Head of caudate nucleus (tissue), 42 donors: ENCODE measurements at regions not wholly inside any gene's neighbourhood (a gene's known extent, or its start where the extent isn't known, plus 50 kb on each side); places are given as distances from the start of the nearest gene placed in this dataset.

ENCODE experiments used
- DNase-seq, 42 donors: peaks; one replicate each; pipeline versions ENCODE4 v3.0.0 to v3.0.0-alpha.2; 2020 to 2021; ENCODE audit warnings: mixed read lengths in 7 of 42
- intact Hi-C: fragments of 100-400 bp; cut with DNase I; formaldehyde crosslinking; loops from one replicate; pipeline ENCODE4 v1.15.0; 2022

DNA sequence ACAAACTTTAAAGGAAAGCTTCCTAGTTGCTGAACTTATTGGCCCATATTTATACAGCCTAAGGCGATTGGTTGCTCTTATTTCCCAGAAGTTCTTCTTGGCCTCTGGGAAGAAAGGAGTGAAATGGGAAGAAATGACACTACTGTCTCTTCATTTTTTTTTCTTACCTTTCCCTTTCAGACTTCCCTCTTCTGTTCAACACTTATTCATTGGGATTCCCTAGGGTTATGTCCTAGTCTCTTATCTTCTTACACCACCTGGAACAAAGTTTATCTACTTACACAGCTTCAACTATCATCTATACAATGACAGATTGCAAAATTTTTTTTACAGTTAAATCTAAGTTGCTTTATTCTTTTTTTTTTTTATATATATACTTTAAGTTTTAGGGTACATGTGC lies 68.0 kb downstream of the SNX12 start:
- no peak for DNase-seq
- intact Hi-C loops = no loop called here

DNA sequence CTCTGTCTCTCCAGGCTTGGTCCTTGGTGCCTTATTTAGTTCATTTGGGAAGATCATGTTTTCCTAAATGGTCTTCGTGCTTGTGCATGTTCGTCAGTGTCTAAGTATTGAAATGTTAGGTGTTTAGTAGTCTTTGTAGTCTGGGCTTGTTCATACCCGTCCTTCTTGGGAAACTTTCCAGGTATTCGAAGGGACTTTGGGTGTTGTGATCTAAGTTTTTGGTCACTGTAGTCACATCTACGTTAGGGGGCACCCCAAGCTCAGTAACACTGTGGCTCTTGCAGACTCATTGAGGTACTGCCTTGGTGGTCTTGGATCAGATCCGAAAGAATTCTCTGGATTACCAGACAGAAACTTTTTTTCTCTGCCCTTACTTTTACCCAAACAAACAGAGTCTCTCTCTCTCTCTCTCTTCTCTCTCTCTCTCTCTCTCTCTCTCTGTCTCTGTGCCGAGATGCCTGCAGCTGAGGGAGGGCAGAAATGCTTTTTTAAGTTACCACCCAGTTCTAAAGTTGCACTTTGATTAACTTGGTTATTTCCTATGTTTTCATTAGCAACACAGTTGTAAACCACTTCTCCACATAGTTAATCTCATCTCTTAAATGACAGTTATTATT lies 67.6 kb upstream of the SLC7A3 start:
- peak in 38 of 42 donors; percentile 6 to 73 (median 36) for DNase-seq
- intact Hi-C loops = loop anchor here (10.0 kb wide), 1 partner anchor 176 kb away; no protein-coding TSS in a partner anchor

DNA sequence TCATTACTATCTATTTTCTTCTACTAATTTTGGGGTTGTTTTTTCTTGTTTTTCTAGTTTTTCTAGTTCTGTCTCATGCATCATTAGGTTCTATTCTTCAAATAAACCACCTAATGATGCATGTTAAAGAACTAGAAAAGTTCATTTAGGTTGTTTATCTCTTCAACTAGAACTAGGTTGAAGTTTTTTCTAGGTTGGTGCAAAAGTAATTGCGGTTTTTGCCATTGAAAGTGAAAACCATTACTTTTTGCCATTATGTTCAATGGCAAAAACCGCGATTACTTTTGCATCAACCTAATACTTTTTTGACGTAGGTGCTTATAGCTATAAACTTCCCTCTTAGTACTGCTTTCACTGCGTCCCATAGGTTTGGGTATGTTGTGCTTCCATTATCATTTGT lies 64.4 kb upstream of the SLC7A3 start:
- intact Hi-C loops = loop anchor here (10.0 kb wide), 1 partner anchor 179 kb away; no protein-coding TSS in a partner anchor
- DNase-seq = no peak

DNA sequence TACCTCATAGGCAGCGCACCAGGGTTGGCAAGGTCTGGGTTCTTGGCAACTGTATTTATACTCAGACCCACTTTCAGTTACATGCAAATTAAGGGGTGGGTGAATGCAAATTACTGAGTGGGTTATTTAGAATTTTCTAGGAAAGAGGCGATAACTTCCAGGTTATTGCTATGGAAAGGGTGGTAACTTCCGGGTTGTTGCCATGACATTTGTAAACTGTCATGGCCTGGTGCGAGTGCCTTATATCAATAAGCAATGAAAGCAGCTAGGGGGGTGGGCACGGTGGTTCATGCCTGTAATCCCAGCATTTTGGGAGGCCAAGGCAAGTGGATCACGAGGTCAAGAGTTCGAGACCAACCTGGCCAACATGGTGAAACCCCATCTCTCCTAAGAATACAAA lies 57.5 kb upstream of the SLC7A3 start:
- intact Hi-C loops = no loop called here
- no peak for DNase-seq
